HPDE6-E6E7 (cell line): ENCODE measurements at regions not wholly inside any gene's neighbourhood (a gene's known extent, or its start where the extent isn't known, plus 50 kb on each side); places are given as distances from the start of the nearest gene placed in this dataset.
"Not testable (repeated sequence)": the region's sequence is repeated elsewhere in the genome, so short reads cannot be mapped to it uniquely, and the experiment has no call there.

Experiments used
- DNase-seq: peaks from one replicate; pipeline ENCODE4 v3.0.0; 2011; ENCODE audit warnings: missing footprints; ENCODE audit errors: extremely low spot score

GRCh38 chr2:192394605-192395004 lies 199.9 kb upstream of the TMEFF2 start:
- DNase-seq = no peak

DNA sequence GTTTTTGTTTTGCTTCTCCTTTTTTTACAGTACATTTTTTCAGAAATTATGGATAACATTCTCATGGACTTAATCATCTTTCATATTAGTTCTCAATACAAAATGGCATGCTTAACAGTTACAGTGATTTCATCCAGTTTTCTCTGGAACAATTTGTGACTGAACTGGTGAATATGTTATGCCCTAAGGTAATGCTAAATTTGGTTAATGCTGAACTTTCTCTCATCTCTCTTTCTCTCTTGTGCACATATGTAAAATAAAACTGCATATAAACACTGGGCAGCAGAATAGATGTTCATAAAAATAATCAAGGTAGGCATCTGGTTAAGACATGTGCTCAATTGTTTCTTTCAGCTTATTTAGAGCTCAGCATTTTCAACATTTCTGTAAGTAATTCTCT lies 196.3 kb upstream of the TMEFF2 start:
- DNase-seq = no peak

DNA sequence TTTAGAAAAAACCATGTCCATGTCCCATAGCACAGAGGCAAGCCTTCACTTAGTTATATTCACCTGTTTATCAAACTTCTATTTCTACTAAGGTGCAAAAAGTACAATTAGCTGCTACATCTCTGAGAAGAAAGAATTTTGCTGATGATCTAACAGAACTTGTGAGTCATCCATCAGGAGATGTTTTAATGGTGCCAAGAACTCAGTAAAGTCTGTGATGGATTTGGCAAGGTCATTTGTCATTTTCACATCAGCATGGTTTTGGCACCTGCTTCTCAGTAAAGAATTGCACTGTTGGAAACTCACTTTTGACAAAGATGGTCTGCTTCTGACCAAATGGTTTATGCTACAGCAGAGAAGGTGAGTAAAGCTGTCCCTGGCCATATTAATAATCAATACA lies 195.7 kb upstream of the TMEFF2 start:
- DNase-seq = no peak

DNA sequence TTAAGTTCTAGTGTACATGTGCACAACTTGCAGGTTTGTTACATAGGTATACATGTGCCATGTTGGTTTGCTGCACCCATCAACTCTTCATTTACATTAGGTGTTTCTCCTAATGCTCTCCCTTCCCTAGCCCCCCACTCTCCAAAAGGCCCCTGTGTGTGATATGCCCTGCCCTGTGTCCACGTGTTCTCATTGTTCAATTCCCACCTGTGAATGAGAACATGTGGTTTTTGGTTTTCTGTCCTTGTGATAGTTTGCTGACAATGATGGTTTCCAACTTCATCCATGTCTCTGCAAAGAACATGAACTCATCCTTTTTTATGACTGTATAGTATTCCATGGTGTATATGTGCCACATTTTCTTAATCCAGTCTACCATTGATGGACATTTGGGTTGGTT lies 189.5 kb upstream of the TMEFF2 start:
- DNase-seq = not testable (repeated sequence)

- no peak for DNase-seq
Observed at GRCh38 chr2:192381082-192381481, 186.3 kb upstream of the TMEFF2 start.

GRCh38 chr2:192379736-192380135 lies 185.0 kb upstream of the TMEFF2 start:
- no peak for DNase-seq

DNA sequence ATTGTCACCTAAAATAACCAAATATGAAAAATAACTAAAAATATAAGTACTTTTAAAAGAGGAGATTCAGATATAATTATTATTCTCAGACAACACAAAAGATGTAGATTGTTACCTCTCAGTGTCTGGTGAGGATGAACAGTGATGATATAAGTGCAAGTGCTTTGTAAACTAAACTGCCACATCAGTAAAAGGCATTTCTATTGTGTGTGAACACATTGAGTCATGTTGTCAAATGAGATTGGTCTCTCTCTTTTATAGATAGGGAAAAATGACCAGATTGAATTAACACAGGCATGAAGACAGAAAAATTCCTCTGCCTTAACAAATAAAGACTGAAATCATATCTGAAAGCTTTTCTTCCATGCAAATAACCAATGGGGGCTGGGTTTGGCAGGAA lies 182.4 kb upstream of the TMEFF2 start:
- DNase-seq = no peak

DNA sequence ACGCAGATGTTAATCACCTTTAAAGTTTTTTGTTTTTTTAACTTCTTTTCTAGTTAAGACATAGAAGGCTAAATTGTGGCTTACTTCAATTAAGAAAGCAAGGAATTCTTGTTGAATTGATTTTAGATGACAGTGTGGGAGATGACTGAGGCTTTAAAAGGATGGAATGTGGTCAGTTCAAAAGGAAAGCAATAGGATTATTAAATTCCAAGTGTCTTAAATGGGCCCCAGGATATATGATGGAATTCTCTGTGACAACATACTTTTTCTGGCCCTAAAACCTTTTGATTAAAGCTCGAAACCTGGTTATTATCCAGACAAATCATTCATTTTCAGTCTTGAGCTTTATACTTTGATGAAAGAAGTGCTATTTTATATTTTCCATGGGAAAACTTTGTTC lies 179.0 kb upstream of the TMEFF2 start:
- no peak for DNase-seq

GRCh38 chr2:192373221-192373620 lies 178.5 kb upstream of the TMEFF2 start:
- no peak for DNase-seq

GRCh38 chr2:192369969-192370368 lies 175.2 kb upstream of the TMEFF2 start:
- no peak for DNase-seq

DNA sequence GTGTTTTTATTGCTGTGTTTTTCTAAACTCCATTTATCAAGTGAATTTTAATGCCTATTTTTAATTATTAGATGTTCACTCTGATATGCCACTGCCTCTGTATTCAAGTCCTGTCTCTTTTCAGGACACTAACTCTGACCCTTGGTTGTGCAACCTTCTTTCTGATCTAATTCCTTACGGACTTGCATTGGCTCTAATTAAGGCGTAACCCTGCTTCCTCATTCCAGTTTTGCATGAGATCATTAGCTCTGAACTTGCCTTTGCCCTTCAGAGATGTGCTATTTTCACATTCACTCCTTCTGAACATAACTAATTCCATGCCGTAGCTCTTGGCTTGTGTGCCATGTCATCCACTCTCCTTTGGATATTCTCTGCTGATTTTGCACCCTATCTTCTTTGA lies 162.5 kb upstream of the TMEFF2 start:
- DNase-seq = no peak

- DNase-seq = no peak
Observed at GRCh38 chr2:192354512-192355244, 159.9 kb upstream of the TMEFF2 start.

GRCh38 chr2:192347542-192347941 lies 152.8 kb upstream of the TMEFF2 start:
- no peak for DNase-seq

GRCh38 chr2:192345287-192345686 lies 150.6 kb upstream of the TMEFF2 start:
- DNase-seq = no peak

- no peak for DNase-seq
Observed at GRCh38 chr2:192333642-192334041, 138.9 kb upstream of the TMEFF2 start.

DNA sequence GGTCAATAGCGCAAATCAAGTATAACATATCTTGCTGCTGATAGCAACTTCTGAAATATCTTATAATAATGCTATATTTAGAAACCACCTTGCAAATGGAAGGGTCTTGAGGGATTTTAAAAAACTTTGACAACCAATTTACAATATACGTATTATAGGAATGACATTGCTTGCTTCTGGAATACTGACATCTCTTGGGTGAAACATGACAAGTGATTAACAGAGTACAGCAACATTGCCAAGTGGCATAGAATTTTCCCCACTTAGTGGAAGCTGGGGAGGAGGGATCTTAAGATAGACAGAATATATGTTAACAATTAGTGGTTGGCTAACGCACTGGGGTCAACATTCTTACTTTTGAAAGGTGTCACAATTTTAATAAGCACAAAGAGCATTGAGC lies 133.6 kb upstream of the TMEFF2 start:
- no peak for DNase-seq

- no peak for DNase-seq
Observed at GRCh38 chr2:192327576-192327975, 132.8 kb upstream of the TMEFF2 start.

GRCh38 chr2:192315543-192315942 lies 120.8 kb upstream of the TMEFF2 start:
- no peak for DNase-seq

GRCh38 chr2:192314800-192315481 lies 120.2 kb upstream of the TMEFF2 start:
- DNase-seq = no peak

- no peak for DNase-seq
Observed at GRCh38 chr2:192313773-192314172, 119.0 kb upstream of the TMEFF2 start.

- no peak for DNase-seq
Observed at GRCh38 chr2:192311701-192312460, 117.1 kb upstream of the TMEFF2 start.

DNA sequence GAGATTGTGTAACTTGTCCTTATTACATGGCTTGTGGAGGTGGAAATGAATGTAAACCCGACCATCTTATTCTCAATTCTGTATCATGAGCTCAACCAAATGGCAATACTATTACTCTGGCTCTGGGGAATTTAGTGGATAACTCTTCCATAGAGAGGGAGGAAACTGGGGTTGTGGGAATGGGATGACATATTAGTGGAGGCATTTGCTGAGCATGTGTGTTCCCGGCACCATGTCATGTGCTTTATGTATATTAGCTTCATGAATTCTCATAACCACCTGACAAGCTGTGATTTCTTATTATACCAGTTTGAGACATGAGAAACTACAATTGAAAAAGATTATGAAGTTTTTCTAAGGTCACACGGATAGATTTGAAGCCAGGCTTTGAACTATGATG lies 112.8 kb upstream of the TMEFF2 start:
- DNase-seq = no peak

- no peak for DNase-seq
Observed at GRCh38 chr2:192298664-192299063, 103.9 kb upstream of the TMEFF2 start.
